ENCODE measurements at regions not wholly inside any gene's neighbourhood (a gene's known extent, or its start where the extent isn't known, plus 50 kb on each side); places are given as distances from the start of the nearest gene placed in this dataset.

- DNase-seq (ENCODE audit: extremely low read depth, low read depth), result no peak
- no peak for TF ChIP-seq CTCF (IDR thresholded peaks at IDR 0.05; ENCODE audit: low read depth, low read length)
These were observed 527.8 kb downstream of the AGTPBP1 start for GRCh38 chr9:85213650-85214607.

GRCh38 chr9:85212887-85213286 is 528.9 kb downstream of the AGTPBP1 start:
- peak; percentile 34 for DNase-seq (ENCODE audit: extremely low read depth, low read depth)
- TF ChIP-seq CTCF (IDR thresholded peaks at IDR 0.05; ENCODE audit: low read depth, low read length), result no peak

DNA sequence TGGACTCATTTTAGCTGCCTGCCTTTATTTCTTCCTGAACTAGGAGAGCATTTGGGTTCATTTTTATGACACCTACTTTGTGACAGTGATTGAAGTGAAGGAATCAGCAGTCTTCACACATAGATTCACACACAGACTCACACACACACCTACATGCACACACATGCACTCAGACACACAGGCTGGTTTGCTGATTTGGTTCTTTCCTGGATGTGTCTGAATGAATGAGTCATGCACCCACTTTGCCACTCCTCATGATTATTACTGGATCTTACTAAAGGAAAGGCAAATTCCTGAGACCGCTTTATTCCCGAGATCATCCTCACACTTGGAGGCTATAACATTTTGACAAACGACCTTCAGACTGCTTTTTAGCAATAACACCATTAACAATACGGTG is 529.5 kb downstream of the AGTPBP1 start:
- DNase-seq (ENCODE audit: extremely low read depth, low read depth), result no peak
- no peak for TF ChIP-seq CTCF (IDR thresholded peaks at IDR 0.05; ENCODE audit: low read depth, low read length)

DNA sequence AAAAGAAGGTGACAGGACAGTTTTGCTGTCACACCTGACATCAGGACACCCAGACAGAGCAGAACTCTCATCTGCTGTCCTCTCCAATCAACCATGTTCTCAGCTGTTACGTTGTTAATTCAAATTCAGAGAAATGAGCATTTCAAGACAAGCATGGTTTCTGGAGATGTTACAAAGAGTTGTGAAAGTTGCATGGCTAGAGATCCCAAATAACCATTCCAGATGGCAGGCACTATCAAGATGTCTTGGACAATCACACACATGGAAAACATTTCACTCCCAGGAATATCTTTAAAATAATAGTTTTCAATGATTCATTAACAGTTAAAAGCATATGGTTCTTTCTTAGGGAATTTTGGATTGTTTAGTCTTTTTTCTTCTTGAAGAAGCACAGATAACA is 533.1 kb downstream of the AGTPBP1 start:
- DNase-seq (ENCODE audit: extremely low read depth, low read depth), result no peak

GRCh38 chr9:85204176-85204575 is 534.6 kb downstream of the NTRK2 start:
- TF ChIP-seq CTCF (IDR thresholded peaks at IDR 0.05; ENCODE audit: low read depth, low read length), result no peak
- no peak for DNase-seq (ENCODE audit: extremely low read depth, low read depth)

More for the DNA sequence above, 533.1 kb downstream of the AGTPBP1 start:
- no peak for TF ChIP-seq CTCF (IDR thresholded peaks at IDR 0.05; ENCODE audit: low read depth, low read length)

DNA sequence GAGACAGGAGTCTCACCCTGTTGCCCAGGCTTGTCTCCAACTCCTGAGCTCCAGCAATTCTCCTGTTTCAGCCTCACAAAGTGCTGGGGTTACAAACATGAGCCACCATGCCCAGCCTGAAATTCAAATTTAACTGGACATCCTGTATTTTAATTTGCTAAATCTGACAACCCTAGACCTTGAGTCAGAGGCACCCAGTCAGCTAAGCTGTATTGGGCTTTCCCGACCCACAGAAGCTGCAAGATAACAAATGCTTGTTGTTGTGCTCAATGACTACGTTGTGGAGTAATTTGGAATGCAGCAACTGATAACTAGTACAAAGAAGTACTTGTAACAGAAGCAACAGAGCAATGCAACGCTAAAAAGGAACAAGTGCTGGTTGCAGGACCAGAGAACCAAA is 533.1 kb downstream of the NTRK2 start:
- TF ChIP-seq CTCF (IDR thresholded peaks at IDR 0.05; ENCODE audit: low read depth, low read length), result no peak
- DNase-seq (ENCODE audit: extremely low read depth, low read depth), result no peak

DNA sequence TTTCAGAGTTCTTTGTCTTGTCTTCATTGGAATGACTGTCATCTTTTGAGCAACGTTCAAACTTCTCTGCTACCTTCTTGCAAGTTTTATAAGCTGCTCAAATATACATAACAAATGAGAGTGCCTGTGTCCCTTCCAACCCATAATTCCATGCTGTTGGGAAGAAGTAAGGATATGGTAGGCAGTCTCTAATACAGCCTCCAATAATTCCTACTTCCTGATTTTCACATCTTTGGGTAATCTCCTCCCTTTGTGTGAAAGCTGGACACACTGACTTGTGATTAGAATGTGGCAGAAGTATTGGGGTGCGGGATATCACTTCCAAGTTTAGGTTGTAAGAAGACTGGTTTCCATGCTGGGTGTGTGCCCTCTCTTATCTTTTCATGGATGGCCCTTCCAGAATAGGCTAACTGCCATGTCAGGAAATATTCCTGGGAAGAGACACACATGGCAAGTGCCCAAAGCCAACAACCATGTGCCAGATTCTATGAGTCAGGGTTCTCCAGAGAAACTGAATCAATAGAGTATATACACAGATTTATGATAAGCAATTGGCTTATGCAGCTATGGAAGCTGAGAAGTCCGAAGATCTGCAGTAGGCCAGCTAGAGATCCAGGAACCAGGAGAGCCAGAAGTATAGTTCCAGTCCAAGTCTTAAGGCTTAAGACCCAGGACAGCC is 531.3 kb downstream of the NTRK2 start:
- peak; percentile 50 for DNase-seq (ENCODE audit: extremely low read depth, low read depth)

More for the DNA sequence above, 531.3 kb downstream of the NTRK2 start:
- TF ChIP-seq CTCF (IDR thresholded peaks at IDR 0.05; ENCODE audit: low read depth, low read length), result no peak

Data from AG09319 (cell line).